ENCODE measurements at regions not wholly inside any gene's neighbourhood (a gene's known extent, or its start where the extent isn't known, plus 50 kb on each side); places are given as distances from the start of the nearest gene placed in this dataset.

DNA sequence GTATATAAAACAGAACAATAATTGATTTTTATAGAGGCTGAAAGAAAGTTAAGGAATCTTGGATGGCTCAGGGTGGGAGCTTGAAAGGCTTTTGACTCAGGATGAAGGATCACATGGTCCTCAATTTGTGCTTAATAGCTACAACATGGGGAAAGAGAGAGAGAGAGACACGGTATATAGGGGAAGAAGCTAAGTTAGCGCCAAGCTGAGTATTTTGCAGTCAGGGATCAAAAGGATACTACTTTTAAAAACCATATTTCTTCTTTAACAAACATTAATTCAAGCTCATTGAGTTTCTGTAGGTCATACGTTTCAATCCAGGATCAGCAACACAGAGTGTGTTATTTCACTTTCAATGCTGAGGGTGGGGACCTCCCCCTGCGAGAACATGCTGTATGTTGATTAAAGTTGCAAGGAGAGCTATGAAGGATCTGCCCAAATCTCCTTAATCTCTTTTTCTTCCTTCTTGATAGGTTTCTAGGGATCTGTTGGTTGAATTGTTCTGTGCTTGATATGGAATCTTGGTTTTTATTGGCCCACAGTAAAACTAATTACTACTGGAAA lies 133.1 kb upstream of the NUDT4 start:
- no peak for DNase-seq (ENCODE audit: low spot score)

DNA sequence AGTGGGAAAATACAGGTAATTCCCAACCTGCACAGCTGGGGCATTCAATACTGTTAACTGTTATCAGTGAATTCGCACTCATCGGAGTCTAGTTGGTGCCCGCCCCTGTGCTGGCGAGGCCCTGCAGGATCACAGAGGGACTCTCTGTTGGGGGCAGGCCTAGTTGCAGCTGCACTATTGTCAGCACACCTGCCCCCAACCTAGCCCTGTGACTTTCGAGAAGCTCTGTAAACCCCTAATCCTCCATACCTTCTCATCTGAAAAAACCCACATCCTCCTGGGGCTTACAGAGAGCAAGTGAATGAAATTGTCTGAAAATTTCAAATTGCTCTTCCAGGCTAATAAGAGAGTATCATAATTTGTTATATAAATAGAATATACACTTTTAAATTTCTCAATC lies 132.2 kb upstream of the NUDT4 start:
- Mint-ChIP-seq H3K36me3 (ENCODE audit: low read depth) (no peaks in the 10 kb centered on the region), H3K9me3 (no peaks in the 10 kb centered on the region), H3K4me1 (ENCODE audit: low read depth) (peaks cover 46% of the 10 kb centered on the region), H3K27me3 (ENCODE audit: low read depth) (no peaks in the 10 kb centered on the region), H3K27ac (no peak overlapping the region), H3K4me3 (ENCODE audit: low read depth) (no peak overlapping the region)
- intact Hi-C loops (cut with micrococcal nuclease) = loop anchor here (5.0 to 10.0 kb wide), 2 partner anchors 151 to 253 kb away; no protein-coding TSS in a partner anchor
- peak; percentile 12 for DNase-seq (ENCODE audit: low spot score)

More for the DNA sequence above, 133.1 kb upstream of the NUDT4 start:
- peak overlapping the region; percentile 55 for H3K4me3 Mint-ChIP-seq (ENCODE audit: low read depth)
- peaks cover 5% of the 10 kb centered on the region for H3K9me3 Mint-ChIP-seq
- H3K4me1 Mint-ChIP-seq (ENCODE audit: low read depth) = peaks cover 44% of the 10 kb centered on the region
- intact Hi-C loops (cut with micrococcal nuclease) = loop anchor here (5.0 to 10.0 kb wide), 3 partner anchors 133 to 252 kb away; partner anchors contain the start of gene NUDT4
- H3K27me3 Mint-ChIP-seq (ENCODE audit: low read depth) = no peaks in the 10 kb centered on the region
- H3K36me3 Mint-ChIP-seq (ENCODE audit: low read depth) = no peaks in the 10 kb centered on the region
- peak overlapping the region; percentile 2 for H3K27ac Mint-ChIP-seq

DNA sequence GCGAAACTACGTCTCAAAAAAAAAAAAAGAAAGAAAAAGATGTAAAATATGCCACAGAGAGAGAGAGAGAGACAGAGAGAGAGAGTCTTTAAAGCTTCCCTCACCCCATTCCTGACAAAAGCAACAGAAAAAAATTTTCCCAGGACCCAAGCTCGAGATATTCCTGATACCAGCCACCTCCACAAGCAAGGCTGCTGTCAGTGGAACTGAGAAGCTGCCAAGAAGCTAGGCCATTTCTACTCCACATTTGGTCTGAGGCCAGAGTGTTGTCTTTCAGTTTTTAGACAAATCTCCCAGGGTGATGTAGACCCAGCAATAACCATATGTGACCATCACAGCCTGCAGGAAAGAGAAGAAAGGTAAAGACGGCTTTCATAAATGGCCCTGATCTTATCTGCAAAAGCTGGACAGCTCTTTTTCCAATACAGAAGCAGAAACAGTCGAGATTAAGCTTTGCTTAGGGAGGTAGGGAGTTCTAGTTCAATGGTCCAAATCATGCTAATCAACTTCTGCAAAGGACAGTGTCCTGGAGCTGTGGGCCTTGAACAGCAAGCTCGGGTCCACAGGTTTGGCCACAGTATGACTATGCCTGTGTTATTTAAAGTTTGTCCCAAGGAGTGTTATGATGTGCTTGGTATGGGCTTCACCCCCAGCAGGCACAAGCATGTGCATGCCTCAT lies 130.3 kb upstream of the NUDT4 start:
- H3K27me3 Mint-ChIP-seq (ENCODE audit: low read depth) = no peaks in the 10 kb centered on the region

DNA sequence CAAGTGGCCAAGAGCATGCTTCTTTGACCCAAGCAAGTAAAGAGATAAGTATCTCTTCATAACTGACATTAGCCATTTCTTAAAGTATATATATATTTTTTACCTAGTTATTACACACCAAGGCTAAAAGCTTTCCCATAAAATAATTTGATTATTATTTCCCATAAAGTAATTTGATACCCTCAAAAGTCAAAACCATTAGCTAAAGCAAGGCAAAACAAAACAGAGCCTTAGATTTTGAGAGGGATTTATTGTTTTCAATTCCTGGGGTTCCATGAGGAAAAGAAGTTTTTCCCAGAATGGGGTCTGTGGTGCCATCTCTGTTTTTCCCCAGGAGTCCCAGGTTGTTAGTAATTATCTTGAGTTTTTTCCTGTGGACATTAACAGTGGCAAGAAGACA lies 125.5 kb upstream of the NUDT4 start:
- no peak overlapping the region for H3K4me3 Mint-ChIP-seq (ENCODE audit: low read depth)
- DNase-seq (ENCODE audit: low spot score) = no peak
- peaks cover 17% of the 10 kb centered on the region for H3K4me1 Mint-ChIP-seq (ENCODE audit: low read depth)
- H3K36me3 Mint-ChIP-seq (ENCODE audit: low read depth) = peaks cover 6% of the 10 kb centered on the region
- no peaks in the 10 kb centered on the region for H3K27me3 Mint-ChIP-seq (ENCODE audit: low read depth)
- intact Hi-C loops (cut with micrococcal nuclease) = no loop called here
- H3K27ac Mint-ChIP-seq = no peak overlapping the region
- H3K9me3 Mint-ChIP-seq = peaks cover 25% of the 10 kb centered on the region

More for the DNA sequence above, 130.3 kb upstream of the NUDT4 start:
- Mint-ChIP-seq H3K4me3 (ENCODE audit: low read depth) (no peak overlapping the region), H3K27ac (no peak overlapping the region), H3K36me3 (ENCODE audit: low read depth) (no peaks in the 10 kb centered on the region), H3K9me3 (no peaks in the 10 kb centered on the region), H3K4me1 (ENCODE audit: low read depth) (peaks cover 46% of the 10 kb centered on the region)
- intact Hi-C loops (cut with micrococcal nuclease) = loop anchor here (5.0 to 10.0 kb wide), 2 partner anchors 153 to 255 kb away; no protein-coding TSS in a partner anchor
- DNase-seq (ENCODE audit: low spot score) = no peak

DNA sequence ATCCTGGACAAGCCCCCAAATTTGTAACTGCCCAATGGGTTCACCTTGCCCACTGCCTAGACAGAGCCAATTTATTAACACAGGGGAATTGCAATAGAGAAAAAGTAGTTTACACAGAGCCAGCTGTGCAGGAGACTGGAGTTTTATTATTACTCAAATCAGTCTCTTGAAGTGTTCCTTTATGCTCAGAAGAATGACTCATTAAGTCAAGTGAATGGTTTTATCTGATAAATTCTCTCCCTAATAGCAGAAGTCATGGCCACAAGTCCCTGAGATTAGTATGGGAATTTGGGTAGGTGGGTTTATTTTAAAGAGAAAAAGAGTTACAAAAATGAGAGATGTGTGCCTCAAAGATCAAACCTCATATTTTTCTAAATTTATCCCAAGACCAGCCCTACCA lies 122.8 kb upstream of the NUDT4 start:
- intact Hi-C loops (cut with micrococcal nuclease) = no loop called here
- H3K27me3 Mint-ChIP-seq (ENCODE audit: low read depth) = no peaks in the 10 kb centered on the region
- H3K27ac Mint-ChIP-seq = no peak overlapping the region

DNA sequence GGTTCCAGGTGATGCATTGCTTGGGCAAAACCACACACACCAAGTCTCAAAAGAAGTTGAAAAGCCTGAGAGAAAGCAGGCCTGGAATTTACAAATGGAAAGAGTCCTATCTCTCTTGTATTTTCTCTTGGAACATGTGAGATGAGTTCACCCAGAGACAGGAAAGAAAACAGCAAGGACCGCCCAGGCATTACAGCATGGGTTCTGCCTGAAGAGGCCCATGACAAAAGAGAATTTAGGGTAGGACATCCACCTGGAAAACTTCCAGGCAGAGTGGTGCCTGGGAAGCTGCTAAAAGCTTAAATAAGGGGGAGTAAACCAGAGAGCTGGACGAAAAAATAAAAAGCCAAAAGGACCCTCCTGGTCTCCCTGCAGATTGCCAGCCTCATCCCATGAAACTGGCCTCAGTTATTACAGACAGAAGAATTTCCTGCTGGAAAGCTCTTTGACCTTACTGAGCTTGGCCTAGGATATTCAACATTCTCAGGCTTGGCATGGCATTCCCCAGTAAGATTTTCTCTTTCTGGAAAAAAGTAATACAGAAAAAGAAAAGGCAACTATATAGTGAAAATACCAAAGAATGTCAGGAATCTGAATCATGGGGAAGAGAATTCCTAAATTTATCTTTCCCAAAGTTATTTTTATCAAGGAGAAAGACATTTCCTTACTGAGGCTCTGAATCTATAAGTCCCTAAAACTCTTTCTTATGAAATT lies 121.3 kb upstream of the NUDT4 start:
- H3K36me3 Mint-ChIP-seq (ENCODE audit: low read depth) = peaks cover 6% of the 10 kb centered on the region
- peaks cover 3% of the 10 kb centered on the region for H3K27me3 Mint-ChIP-seq (ENCODE audit: low read depth)
- intact Hi-C loops (cut with micrococcal nuclease) = no loop called here
- H3K27ac Mint-ChIP-seq = no peak overlapping the region
- peaks cover 25% of the 10 kb centered on the region for H3K9me3 Mint-ChIP-seq
- no peaks in the 10 kb centered on the region for H3K4me1 Mint-ChIP-seq (ENCODE audit: low read depth)
- DNase-seq (ENCODE audit: low spot score) = no peak
- H3K4me3 Mint-ChIP-seq (ENCODE audit: low read depth) = no peak overlapping the region

More for the DNA sequence above, 122.8 kb upstream of the NUDT4 start:
- Mint-ChIP-seq H3K4me3 (ENCODE audit: low read depth) (no peak overlapping the region), H3K36me3 (ENCODE audit: low read depth) (peaks cover 6% of the 10 kb centered on the region), H3K9me3 (peaks cover 25% of the 10 kb centered on the region), H3K4me1 (ENCODE audit: low read depth) (peaks cover under 1% of the 10 kb centered on the region)
- no peak for DNase-seq (ENCODE audit: low spot score)

DNA sequence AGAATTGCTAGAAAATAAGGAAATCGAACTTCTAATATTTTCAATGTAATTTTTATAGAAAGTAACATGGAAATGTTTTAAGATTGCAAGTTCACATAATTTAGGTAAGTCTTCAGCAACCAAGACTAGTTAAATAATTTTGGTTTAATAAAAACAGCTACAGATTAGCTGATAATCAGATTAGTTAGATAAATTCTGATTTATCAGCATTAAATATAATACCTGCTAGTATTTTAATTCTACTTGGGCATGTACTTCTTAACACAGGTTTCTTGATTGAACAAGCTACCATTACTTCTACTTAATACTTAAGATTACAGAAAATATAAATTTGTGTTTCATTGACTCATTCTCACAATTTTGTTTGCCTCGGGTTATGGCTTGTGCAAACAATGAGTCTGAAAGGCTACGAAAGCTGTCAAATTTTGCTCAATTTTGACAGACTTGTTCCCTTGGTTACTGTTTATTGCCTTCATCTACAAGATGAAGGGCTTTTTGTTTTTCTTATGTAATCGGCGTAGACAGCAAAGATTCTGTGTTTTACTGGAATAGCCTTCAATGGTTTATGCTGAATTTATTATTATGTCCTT lies 116.1 kb upstream of the NUDT4 start:
- Mint-ChIP-seq H3K27ac (no peak overlapping the region), H3K27me3 (ENCODE audit: low read depth) (peaks cover 5% of the 10 kb centered on the region), H3K4me1 (ENCODE audit: low read depth) (no peaks in the 10 kb centered on the region), H3K36me3 (ENCODE audit: low read depth) (no peaks in the 10 kb centered on the region), H3K4me3 (ENCODE audit: low read depth) (no peak overlapping the region), H3K9me3 (no peaks in the 10 kb centered on the region)
- DNase-seq (ENCODE audit: low spot score) = no peak
- intact Hi-C loops (cut with micrococcal nuclease) = no loop called here

DNA sequence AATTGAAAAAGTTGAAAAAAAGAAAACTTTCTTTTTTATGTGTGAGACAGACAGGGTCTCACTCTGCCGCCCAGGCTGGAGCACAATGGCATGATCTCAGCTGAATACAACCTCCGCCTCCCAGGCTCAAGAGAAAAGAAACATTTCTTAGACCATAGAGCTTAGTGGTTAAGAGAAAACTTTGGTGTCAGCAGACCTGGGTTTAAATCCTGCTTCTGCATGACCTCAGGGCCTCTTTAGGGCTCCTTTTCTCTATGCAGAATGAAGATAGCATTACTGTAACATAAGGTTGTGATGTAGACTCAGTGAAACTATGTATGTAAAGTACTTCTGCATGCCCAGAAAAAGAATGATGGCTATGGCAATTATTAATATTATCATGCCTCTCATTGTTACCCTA lies 104.7 kb upstream of the NUDT4 start:
- Mint-ChIP-seq H3K9me3 (no peaks in the 10 kb centered on the region), H3K27me3 (ENCODE audit: low read depth) (no peaks in the 10 kb centered on the region), H3K36me3 (ENCODE audit: low read depth) (no peaks in the 10 kb centered on the region), H3K27ac (no peak overlapping the region), H3K4me3 (ENCODE audit: low read depth) (no peak overlapping the region), H3K4me1 (ENCODE audit: low read depth) (peaks cover 1% of the 10 kb centered on the region)
- intact Hi-C loops (cut with micrococcal nuclease) = no loop called here
- no peak for DNase-seq (ENCODE audit: low spot score)

DNA sequence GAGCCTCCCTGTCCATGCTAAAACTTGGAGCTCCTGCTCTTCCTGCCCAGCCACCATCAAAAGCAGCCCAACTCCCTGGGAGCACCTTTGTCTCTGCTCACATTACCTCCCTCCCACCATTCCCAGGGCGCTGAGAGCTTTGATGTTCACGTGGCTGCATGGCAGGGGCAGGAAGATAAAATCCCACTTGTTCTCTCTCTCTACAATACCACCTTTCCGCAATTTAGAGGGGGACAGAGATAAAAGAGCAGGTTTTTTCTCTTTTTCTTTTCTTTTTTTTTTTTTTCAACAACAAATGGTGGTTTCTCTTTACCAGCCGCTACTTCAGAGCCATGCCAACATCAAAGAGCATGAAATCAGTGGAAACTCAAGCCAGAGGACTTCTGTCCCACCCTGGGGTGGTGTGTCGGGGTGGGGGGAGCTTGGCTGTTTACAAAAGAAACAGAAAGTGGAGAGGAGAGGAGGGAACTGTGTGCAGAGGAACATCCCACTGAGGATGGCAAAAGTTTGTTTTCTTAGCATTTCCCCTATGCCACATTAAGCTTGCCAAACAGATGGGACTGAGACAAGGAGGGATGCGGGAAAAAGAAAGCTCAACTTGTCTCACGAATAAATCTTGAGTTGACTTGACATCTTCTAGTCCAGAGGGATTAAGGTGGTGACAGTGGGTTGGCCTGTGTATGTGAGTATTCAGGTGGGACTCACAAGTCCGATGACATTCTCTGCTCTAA lies 103.7 kb upstream of the NUDT4 start:
- H3K4me1 Mint-ChIP-seq (ENCODE audit: low read depth) = peaks cover 1% of the 10 kb centered on the region
- intact Hi-C loops (cut with micrococcal nuclease) = no loop called here
- no peak overlapping the region for H3K4me3 Mint-ChIP-seq (ENCODE audit: low read depth)
- DNase-seq (ENCODE audit: low spot score) = no peak
- H3K36me3 Mint-ChIP-seq (ENCODE audit: low read depth) = no peaks in the 10 kb centered on the region
- H3K27ac Mint-ChIP-seq = no peak overlapping the region
- H3K27me3 Mint-ChIP-seq (ENCODE audit: low read depth) = no peaks in the 10 kb centered on the region
- no peaks in the 10 kb centered on the region for H3K9me3 Mint-ChIP-seq

DNA sequence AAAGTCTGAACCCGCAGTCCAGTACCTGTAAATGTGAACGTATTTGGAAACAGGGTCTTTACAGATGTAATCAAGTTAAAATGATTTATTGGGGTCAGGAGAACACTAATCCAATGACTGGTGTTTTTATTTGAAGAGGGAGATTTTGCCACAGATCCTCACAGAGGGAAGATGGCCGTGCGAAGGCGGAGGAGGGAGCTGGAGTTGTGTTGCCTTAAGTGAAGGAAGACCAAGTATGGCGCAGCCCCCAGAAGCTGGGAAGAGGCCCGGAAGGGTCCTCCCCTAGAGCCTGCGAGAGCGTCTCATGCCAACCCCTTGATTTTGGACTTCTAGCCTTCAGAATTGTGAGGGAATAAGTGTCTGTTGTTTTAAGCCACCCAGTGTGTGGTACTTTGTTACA lies 102.8 kb upstream of the NUDT4 start:
- no peaks in the 10 kb centered on the region for H3K36me3 Mint-ChIP-seq (ENCODE audit: low read depth)
- intact Hi-C loops (cut with micrococcal nuclease) = loop anchor here (5.0 kb wide), 1 partner anchor 37 kb away; no protein-coding TSS in a partner anchor
- no peaks in the 10 kb centered on the region for H3K27me3 Mint-ChIP-seq (ENCODE audit: low read depth)
- H3K27ac Mint-ChIP-seq = no peak overlapping the region
- no peak overlapping the region for H3K4me3 Mint-ChIP-seq (ENCODE audit: low read depth)
- no peak for DNase-seq (ENCODE audit: low spot score)
- no peaks in the 10 kb centered on the region for H3K9me3 Mint-ChIP-seq
- H3K4me1 Mint-ChIP-seq (ENCODE audit: low read depth) = peaks cover 1% of the 10 kb centered on the region

DNA sequence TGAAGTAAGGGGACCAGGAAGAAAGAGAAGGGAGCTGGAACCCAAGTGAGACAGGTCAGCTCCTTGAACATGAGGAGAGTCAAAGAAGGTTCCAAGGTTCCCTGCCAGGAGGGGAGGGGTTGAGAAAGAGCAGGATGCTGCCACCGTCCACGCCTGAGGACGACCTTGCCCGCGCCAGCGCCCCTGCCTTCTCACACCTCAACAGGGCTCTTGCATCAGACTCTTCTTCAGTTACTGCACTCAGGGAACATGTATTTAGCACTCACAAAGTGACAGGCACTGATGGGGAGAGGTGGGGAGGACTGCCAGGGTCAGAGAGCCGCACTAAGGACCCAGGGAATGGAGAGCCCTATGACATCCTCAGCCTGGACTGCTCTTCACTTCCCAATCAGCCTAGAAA lies 102.1 kb upstream of the NUDT4 start:
- intact Hi-C loops (cut with micrococcal nuclease) = loop anchor here (5.0 kb wide), 1 partner anchor 37 kb away; no protein-coding TSS in a partner anchor
- H3K4me1 Mint-ChIP-seq (ENCODE audit: low read depth) = peaks cover 1% of the 10 kb centered on the region
- H3K36me3 Mint-ChIP-seq (ENCODE audit: low read depth) = no peaks in the 10 kb centered on the region
- H3K27ac Mint-ChIP-seq = no peak overlapping the region
- H3K27me3 Mint-ChIP-seq (ENCODE audit: low read depth) = no peaks in the 10 kb centered on the region
- no peaks in the 10 kb centered on the region for H3K9me3 Mint-ChIP-seq
- no peak for DNase-seq (ENCODE audit: low spot score)
- no peak overlapping the region for H3K4me3 Mint-ChIP-seq (ENCODE audit: low read depth)

All from activated T-helper 2 cell treated with anti-CD3 and anti-CD28 coated beads, Interferon-gamma antibody, Interleukin-2, Interleukin-4, amounts not matched to agents 10 μg/mL and 5 μg/mL and 100 μg/mL, durations not matched to agents 14 hours and 24 hours and 36 hours (primary cell).